ENCODE measurements at regions not wholly inside any gene's neighbourhood (a gene's known extent, or its start where the extent isn't known, plus 50 kb on each side); places are given as distances from the start of the nearest gene placed in this dataset.

- no peak overlapping the region for H3K27ac ChIP-seq
- TF ChIP-seq, protein P1, sequence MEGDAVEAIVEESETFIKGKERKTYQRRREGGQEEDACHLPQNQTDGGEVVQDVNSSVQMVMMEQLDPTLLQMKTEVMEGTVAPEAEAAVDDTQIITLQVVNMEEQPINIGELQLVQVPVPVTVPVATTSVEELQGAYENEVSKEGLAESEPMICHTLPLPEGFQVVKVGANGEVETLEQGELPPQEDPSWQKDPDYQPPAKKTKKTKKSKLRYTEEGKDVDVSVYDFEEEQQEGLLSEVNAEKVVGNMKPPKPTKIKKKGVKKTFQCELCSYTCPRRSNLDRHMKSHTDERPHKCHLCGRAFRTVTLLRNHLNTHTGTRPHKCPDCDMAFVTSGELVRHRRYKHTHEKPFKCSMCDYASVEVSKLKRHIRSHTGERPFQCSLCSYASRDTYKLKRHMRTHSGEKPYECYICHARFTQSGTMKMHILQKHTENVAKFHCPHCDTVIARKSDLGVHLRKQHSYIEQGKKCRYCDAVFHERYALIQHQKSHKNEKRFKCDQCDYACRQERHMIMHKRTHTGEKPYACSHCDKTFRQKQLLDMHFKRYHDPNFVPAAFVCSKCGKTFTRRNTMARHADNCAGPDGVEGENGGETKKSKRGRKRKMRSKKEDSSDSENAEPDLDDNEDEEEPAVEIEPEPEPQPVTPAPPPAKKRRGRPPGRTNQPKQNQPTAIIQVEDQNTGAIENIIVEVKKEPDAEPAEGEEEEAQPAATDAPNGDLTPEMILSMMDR (conservative IDR thresholded peaks at IDR 0.05): no peak
These were observed 57.1 kb upstream of the TWIST2 start for GRCh38 chr2:238790833-238791230.

- no peak overlapping the region for H3K27ac ChIP-seq
- TF ChIP-seq, protein P1 (conservative IDR thresholded peaks at IDR 0.05): no peak
These were observed 56.5 kb upstream of the TWIST2 start for GRCh38 chr2:238791354-238791753.

GRCh38 chr2:238793306-238793705 is 54.6 kb upstream of the TWIST2 start:
- no peak overlapping the region for H3K27ac ChIP-seq
- TF ChIP-seq, protein P1 (conservative IDR thresholded peaks at IDR 0.05): no peak

- H3K27ac ChIP-seq: no peak overlapping the region
- TF ChIP-seq, protein P1 (conservative IDR thresholded peaks at IDR 0.05): no peak
These were observed 54.0 kb upstream of the TWIST2 start for GRCh38 chr2:238793801-238794449.

- TF ChIP-seq, protein P1 (conservative IDR thresholded peaks at IDR 0.05): no peak
These were observed 51.5 kb upstream of the TWIST2 start for GRCh38 chr2:238796223-238796885.

GRCh38 chr2:238797537-238797936 is 50.3 kb upstream of the TWIST2 start:
- TF ChIP-seq, protein P1 (conservative IDR thresholded peaks at IDR 0.05): no peak

More at GRCh38 chr2:238796223-238796885, 51.5 kb upstream of the TWIST2 start:
- H3K27ac ChIP-seq: no peak overlapping the region

More at GRCh38 chr2:238797537-238797936, 50.3 kb upstream of the TWIST2 start:
- H3K27ac ChIP-seq: no peak overlapping the region
